Sciatic nerve (tissue), 2 donors: ENCODE measurements at regions not wholly inside any gene's neighbourhood (a gene's known extent, or its start where the extent isn't known, plus 50 kb on each side); places are given as distances from the start of the nearest gene placed in this dataset.
"Not testable (repeated sequence)": the region's sequence is repeated elsewhere in the genome, so short reads cannot be mapped to it uniquely, and the experiment has no call there.

Source experiments
- ATAC-seq: fragments of 200-7000 bp; cut with Tn5 transposase; one replicate; pipeline ENCODE4 v1.9.1; 2020; ENCODE audit warnings: mild to moderate bottlenecking, moderate library complexity
- DNase-seq: peaks from one replicate; pipeline ENCODE4 v3.0.0-alpha.2; 2020; ENCODE audit warnings: low spot score
- intact Hi-C: fragments of 100-400 bp; cut with DNase I; formaldehyde crosslinking; loops from one replicate; pipeline ENCODE4 v1.14.2; 2022
- donor health status: DM: no; HTN: no; CAD: no.
- donor health status: DM: no; HTN: no; CAD: no.

- DNase-seq (no peak), ATAC-seq (no peak)
- intact Hi-C loops: no loop called here
These were observed 773.2 kb upstream of the LRRN3 start for GRCh38 chr7:110317541-110318265.

GRCh38 chr7:110320285-110320684 lies 770.6 kb upstream of the LRRN3 start:
- DNase-seq, ATAC-seq, intact Hi-C loops: not testable (repeated sequence)

GRCh38 chr7:110322796-110323195 lies 768.1 kb upstream of the LRRN3 start:
- intact Hi-C loops: no loop called here
- DNase-seq: no peak
- no peak for ATAC-seq

- DNase-seq (no peak), ATAC-seq (no peak)
- intact Hi-C loops: no loop called here
These were observed 764.0 kb upstream of the LRRN3 start for GRCh38 chr7:110326966-110327365.

GRCh38 chr7:110336423-110336822 lies 754.5 kb upstream of the LRRN3 start:
- no peak for ATAC-seq
- DNase-seq: no peak
- intact Hi-C loops: no loop called here

GRCh38 chr7:110337646-110338045 lies 753.3 kb upstream of the LRRN3 start:
- DNase-seq: no peak
- no peak for ATAC-seq
- intact Hi-C loops: no loop called here

- ATAC-seq (no peak), DNase-seq (no peak)
- intact Hi-C loops: no loop called here
These were observed 743.8 kb upstream of the LRRN3 start for GRCh38 chr7:110347081-110347480.

GRCh38 chr7:110356438-110356837 lies 734.5 kb upstream of the LRRN3 start:
- ATAC-seq (no peak), DNase-seq (no peak)
- intact Hi-C loops: no loop called here

- intact Hi-C loops: no loop called here
- no peak for ATAC-seq
- DNase-seq: no peak
These were observed 732.9 kb upstream of the LRRN3 start for GRCh38 chr7:110358028-110358427.

GRCh38 chr7:110371709-110372108 lies 719.2 kb upstream of the LRRN3 start:
- ATAC-seq (no peak), DNase-seq (no peak)
- intact Hi-C loops: no loop called here

GRCh38 chr7:110372685-110373084 lies 718.2 kb upstream of the LRRN3 start:
- intact Hi-C loops: no loop called here
- ATAC-seq: no peak
- no peak for DNase-seq

GRCh38 chr7:110373416-110373815 lies 717.5 kb upstream of the LRRN3 start:
- intact Hi-C loops: no loop called here
- DNase-seq (no peak), ATAC-seq (no peak)

GRCh38 chr7:110373859-110374258 lies 717.1 kb upstream of the LRRN3 start:
- ATAC-seq (no peak), DNase-seq (no peak)
- intact Hi-C loops: no loop called here

GRCh38 chr7:110375068-110375467 lies 715.9 kb upstream of the LRRN3 start:
- no peak for ATAC-seq
- intact Hi-C loops: no loop called here
- no peak for DNase-seq

- ATAC-seq (no peak), DNase-seq (no peak)
- intact Hi-C loops: no loop called here
These were observed 708.2 kb upstream of the LRRN3 start for GRCh38 chr7:110382736-110383135.

- no peak for DNase-seq
- ATAC-seq: no peak
- intact Hi-C loops: no loop called here
These were observed 704.9 kb upstream of the LRRN3 start for GRCh38 chr7:110386006-110386405.

GRCh38 chr7:110386913-110387312 lies 704.0 kb upstream of the LRRN3 start:
- DNase-seq: no peak
- ATAC-seq: no peak
- intact Hi-C loops: no loop called here

GRCh38 chr7:110387689-110388088 lies 703.2 kb upstream of the LRRN3 start:
- DNase-seq (no peak), ATAC-seq (no peak)
- intact Hi-C loops: no loop called here

- intact Hi-C loops: no loop called here
- DNase-seq (no peak), ATAC-seq (no peak)
These were observed 702.5 kb upstream of the LRRN3 start for GRCh38 chr7:110388457-110388856.

- DNase-seq (no peak), ATAC-seq (no peak)
- intact Hi-C loops: no loop called here
These were observed 694.9 kb upstream of the LRRN3 start for GRCh38 chr7:110396021-110396420.

GRCh38 chr7:110397927-110398660 lies 692.8 kb upstream of the LRRN3 start:
- DNase-seq (no peak), ATAC-seq (no peak)
- intact Hi-C loops: no loop called here
